DND-41 (cell line): ENCODE measurements at regions not wholly inside any gene's neighbourhood (a gene's known extent, or its start where the extent isn't known, plus 50 kb on each side); places are given as distances from the start of the nearest gene placed in this dataset.

ENCODE experiments used
- ATAC-seq: fragments of 200-7000 bp; cut with Tn5 transposase; 3 replicates; pipeline ENCODE4 v1.9.1; 2021; ENCODE audit warnings: low read depth; ENCODE audit not compliant: insufficient read depth
- DNase-seq: peaks from one replicate; pipeline ENCODE4 v3.0.0-alpha.2; 2020
- H2AFZ ChIP-seq: 2 replicates; pipeline ENCODE4 v1.6.0; 2012; ENCODE audit warnings: low read depth, low read length
- H3K27ac ChIP-seq: 2 replicates; pipeline ENCODE4 v1.5.1; 2012; ENCODE audit warnings: low read length, inconsistent platforms
- H3K27me3 ChIP-seq: fragments of 200-600 bp; sonication (generic); 2 replicates; pipeline ENCODE4 v1.6.0; 2012; ENCODE audit warnings: low read length, mild to moderate bottlenecking, inconsistent platforms; ENCODE audit not compliant: insufficient read depth, poor library complexity
- H3K36me3 ChIP-seq: 2 replicates; pipeline ENCODE4 v1.5.1; 2012; ENCODE audit warnings: low read length, inconsistent platforms; ENCODE audit not compliant: insufficient read depth
- H3K4me1 ChIP-seq: 2 replicates; pipeline ENCODE4 v1.5.1; 2012; ENCODE audit warnings: mild to moderate bottlenecking, low read length; ENCODE audit not compliant: insufficient read depth
- H3K4me2 ChIP-seq: 2 replicates; pipeline ENCODE4 v1.6.0; 2012; ENCODE audit warnings: mild to moderate bottlenecking, moderate library complexity, low read length, inconsistent platforms; ENCODE audit not compliant: insufficient read depth
- H3K4me3 ChIP-seq, 2 experiments: fragments of 200-600 bp in 1 of 2; shearing (Covaris generic) in 1 of 2; 2 replicates each; pipeline ENCODE4 v1.5.1; 2012 to 2016; ENCODE audit warnings: inconsistent platforms in 2 of 2, low read length in 2 of 2, mild to moderate bottlenecking in 2 of 2, low read depth in 1 of 2, moderate library complexity in 1 of 2
- H3K79me2 ChIP-seq: 2 replicates; pipeline ENCODE4 v1.6.0; 2012; ENCODE audit warnings: low read length, inconsistent platforms; ENCODE audit not compliant: insufficient read depth
- H3K9ac ChIP-seq: 2 replicates; pipeline ENCODE4 v1.6.0; 2012; ENCODE audit warnings: low read depth, mild to moderate bottlenecking, inconsistent platforms, low read length, moderate library complexity
- H3K9me3 ChIP-seq: 2 replicates; pipeline ENCODE4 v1.5.1; 2012; ENCODE audit warnings: low read length, moderate library complexity, mild to moderate bottlenecking, inconsistent platforms; ENCODE audit not compliant: insufficient read depth, severe bottlenecking
- H4K20me1 ChIP-seq: 2 replicates; pipeline ENCODE4 v1.6.0; 2012; ENCODE audit warnings: low read length; ENCODE audit not compliant: insufficient read depth
- EZH2 ChIP-seq: IDR thresholded peaks from 3 replicates; pipeline ENCODE4 v1.6.1; 2012; ENCODE audit warnings: borderline replicate concordance, low read depth, mild to moderate bottlenecking, moderate library complexity, low read length, inconsistent platforms; ENCODE audit not compliant: severe bottlenecking
- TF ChIP-seq, protein P1 (sequence below): IDR thresholded peaks from 2 replicates; pipeline ENCODE4 v1.5.1; 2012; ENCODE audit warnings: borderline replicate concordance, low read length, moderate library complexity, mild to moderate bottlenecking; ENCODE audit not compliant: poor library complexity, severe bottlenecking; ENCODE audit errors: extremely low read depth

- DNase-seq = no peak
- Histone ChIP-seq H2AFZ (no peak overlapping the region), H4K20me1 (no peaks in the 10 kb centered on the region), H3K9me3 (no peaks in the 10 kb centered on the region), H3K79me2 (no peaks in the 10 kb centered on the region), H3K27ac (no peak overlapping the region), H3K4me1 (no peaks in the 10 kb centered on the region), H3K9ac (no peak overlapping the region), H3K36me3 (no peaks in the 10 kb centered on the region), H3K4me2 (no peak overlapping the region), H3K4me3 (no peak overlapping the region), H3K27me3 (no peaks in the 10 kb centered on the region)
- TF ChIP-seq EZH2 = no peak
- TF ChIP-seq, protein P1, sequence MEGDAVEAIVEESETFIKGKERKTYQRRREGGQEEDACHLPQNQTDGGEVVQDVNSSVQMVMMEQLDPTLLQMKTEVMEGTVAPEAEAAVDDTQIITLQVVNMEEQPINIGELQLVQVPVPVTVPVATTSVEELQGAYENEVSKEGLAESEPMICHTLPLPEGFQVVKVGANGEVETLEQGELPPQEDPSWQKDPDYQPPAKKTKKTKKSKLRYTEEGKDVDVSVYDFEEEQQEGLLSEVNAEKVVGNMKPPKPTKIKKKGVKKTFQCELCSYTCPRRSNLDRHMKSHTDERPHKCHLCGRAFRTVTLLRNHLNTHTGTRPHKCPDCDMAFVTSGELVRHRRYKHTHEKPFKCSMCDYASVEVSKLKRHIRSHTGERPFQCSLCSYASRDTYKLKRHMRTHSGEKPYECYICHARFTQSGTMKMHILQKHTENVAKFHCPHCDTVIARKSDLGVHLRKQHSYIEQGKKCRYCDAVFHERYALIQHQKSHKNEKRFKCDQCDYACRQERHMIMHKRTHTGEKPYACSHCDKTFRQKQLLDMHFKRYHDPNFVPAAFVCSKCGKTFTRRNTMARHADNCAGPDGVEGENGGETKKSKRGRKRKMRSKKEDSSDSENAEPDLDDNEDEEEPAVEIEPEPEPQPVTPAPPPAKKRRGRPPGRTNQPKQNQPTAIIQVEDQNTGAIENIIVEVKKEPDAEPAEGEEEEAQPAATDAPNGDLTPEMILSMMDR = no peak
- ATAC-seq = no peak
Observed at GRCh38 chr5:56534102-56534829, 281.1 kb upstream of the MAP3K1 start.

DNA sequence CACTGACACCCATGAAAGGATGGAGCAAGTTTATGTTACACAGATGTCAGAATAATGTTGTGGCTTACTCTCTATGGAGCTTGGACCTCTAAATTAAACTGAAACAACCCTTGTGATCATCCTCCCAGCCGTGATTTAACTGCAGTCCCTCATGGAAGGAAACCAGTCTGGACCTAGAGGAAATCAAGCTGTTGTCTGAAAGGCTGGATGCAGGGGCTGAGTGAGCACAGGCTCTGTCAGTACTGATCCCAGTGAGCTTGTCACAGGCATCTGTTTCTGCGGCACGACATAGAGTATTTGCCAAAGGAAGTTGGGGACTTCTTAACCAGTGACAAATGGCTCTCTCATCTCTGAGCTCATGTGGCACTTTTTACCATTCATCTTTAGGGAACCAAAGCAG, 282.9 kb upstream of the MAP3K1 start:
- no peaks in the 10 kb centered on the region for H3K79me2 ChIP-seq
- H3K27ac ChIP-seq = no peak overlapping the region
- no peaks in the 10 kb centered on the region for H3K4me1 ChIP-seq
- no peak overlapping the region for H3K4me3 ChIP-seq
- no peak overlapping the region for H3K9ac ChIP-seq
- H3K9me3 ChIP-seq = no peaks in the 10 kb centered on the region
- H4K20me1 ChIP-seq = no peaks in the 10 kb centered on the region
- H3K4me2 ChIP-seq = no peak overlapping the region
- DNase-seq (no peak), ATAC-seq (no peak)
- H3K36me3 ChIP-seq = no peaks in the 10 kb centered on the region
- H3K27me3 ChIP-seq = no peaks in the 10 kb centered on the region
- TF ChIP-seq EZH2 = no peak
- TF ChIP-seq, protein P1 = no peak
- no peak overlapping the region for H2AFZ ChIP-seq

- no peak overlapping the region for H3K9ac ChIP-seq
- ATAC-seq (no peak), DNase-seq (no peak)
- no peak for TF ChIP-seq EZH2
- TF ChIP-seq, protein P1 = no peak
- no peaks in the 10 kb centered on the region for H3K4me1 ChIP-seq
- no peaks in the 10 kb centered on the region for H3K36me3 ChIP-seq
- no peak overlapping the region for H3K4me2 ChIP-seq
- H4K20me1 ChIP-seq = no peaks in the 10 kb centered on the region
- H3K9me3 ChIP-seq = no peaks in the 10 kb centered on the region
- H3K4me3 ChIP-seq = no peak overlapping the region
- no peaks in the 10 kb centered on the region for H3K27me3 ChIP-seq
- H2AFZ ChIP-seq = no peak overlapping the region
- no peaks in the 10 kb centered on the region for H3K79me2 ChIP-seq
- H3K27ac ChIP-seq = no peak overlapping the region
Observed at GRCh38 chr5:56530626-56531138, 284.7 kb upstream of the MAP3K1 start.
